ENCODE measurements at regions not wholly inside any gene's neighbourhood (a gene's known extent, or its start where the extent isn't known, plus 50 kb on each side); places are given as distances from the start of the nearest gene placed in this dataset.
"Not testable (repeated sequence)": the region's sequence is repeated elsewhere in the genome, so short reads cannot be mapped to it uniquely, and the experiment has no call there.

- not testable (repeated sequence) for TF ChIP-seq POLR2A (IDR thresholded peaks at IDR 0.05; ENCODE audit: low read depth, low read length); TAF1 (IDR thresholded peaks at IDR 0.05; ENCODE audit: borderline replicate concordance, low read depth, low read length); POLR2AphosphoS5 (IDR thresholded peaks at IDR 0.05; ENCODE audit: low read depth, low read length)
Measured at GRCh38 chr7:150113301-150113700, 209.9 kb upstream of the LRRC61 start.

Measured in GM12892 (cell line).